KG1 (cell line): ENCODE measurements at regions not wholly inside any gene's neighbourhood (a gene's known extent, or its start where the extent isn't known, plus 50 kb on each side); places are given as distances from the start of the nearest gene placed in this dataset.
"Not testable (repeated sequence)": the region's sequence is repeated elsewhere in the genome, so short reads cannot be mapped to it uniquely, and the experiment has no call there.

Experiments used
- DNase-seq: peaks from one replicate; lab custom pipeline; 2025; lab: John Stamatoyannopoulos, UW

DNA sequence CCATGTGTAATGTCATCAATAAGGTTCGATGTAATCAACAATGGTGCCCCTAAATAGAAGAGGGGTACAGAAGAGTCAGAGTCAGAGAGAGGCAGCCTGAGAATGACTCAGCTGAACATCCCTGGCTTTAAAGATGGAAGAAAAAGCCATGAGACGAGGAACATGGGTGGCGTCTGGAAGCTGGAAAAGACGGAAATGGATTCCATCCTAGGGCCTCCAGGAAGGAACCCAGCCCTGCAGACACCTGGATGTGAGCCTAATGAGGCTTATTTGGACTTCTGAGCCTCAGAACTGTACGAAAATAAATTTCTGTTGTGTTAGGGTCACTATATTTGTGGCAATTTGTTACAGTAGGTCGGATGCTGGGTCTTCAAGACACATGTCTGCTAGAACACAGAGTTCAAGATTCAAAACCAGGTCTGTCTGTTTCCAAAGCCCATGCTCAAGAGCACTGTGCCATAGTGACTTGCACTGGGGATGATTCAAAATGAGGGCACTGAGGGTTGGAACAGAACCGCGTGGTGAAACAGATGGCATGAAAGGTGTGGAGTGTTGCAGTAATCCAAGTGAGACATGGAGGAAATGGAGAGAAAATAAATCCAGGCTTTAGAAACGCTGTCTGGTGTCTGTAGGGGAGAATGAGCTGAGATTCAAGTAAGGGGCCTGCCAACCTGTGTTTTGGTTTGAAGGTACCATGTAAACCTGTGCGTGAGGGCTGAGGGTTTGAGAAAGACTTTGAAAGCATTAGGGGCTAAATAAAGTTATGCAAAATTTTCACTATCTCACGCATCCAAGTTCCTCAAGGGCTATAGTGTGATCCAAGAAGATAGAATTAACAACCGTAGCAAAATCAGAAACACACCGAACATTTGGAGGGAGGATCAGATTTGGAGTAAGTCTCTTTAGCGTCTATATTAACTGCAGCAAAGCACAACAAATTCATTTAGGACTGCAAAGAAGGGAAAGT is 849.1 kb upstream of the AUTS2 start:
- no peak for DNase-seq

- no peak for DNase-seq
These were observed 845.6 kb upstream of the AUTS2 start for GRCh38 chr7:68752485-68753178.

DNA sequence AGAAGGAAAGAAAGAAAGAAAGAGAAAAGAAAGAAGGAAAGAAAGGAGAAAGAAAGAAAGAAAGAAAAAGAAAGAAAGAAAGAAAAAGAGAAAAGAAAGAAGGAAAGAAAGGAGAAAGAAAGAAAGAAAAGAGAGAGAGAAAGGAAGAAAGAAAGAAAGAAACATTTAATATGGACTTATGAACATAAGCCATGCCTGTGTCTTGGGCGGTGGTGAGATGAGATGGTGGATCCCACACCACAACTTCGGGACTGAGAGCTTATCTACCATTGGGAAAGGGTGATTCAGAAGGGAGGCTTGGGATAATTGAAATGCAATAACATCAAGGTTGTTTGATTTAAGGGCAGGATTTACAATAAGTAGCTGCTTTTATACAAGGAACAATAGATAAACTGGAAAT is 843.9 kb upstream of the AUTS2 start:
- no peak for DNase-seq

DNA sequence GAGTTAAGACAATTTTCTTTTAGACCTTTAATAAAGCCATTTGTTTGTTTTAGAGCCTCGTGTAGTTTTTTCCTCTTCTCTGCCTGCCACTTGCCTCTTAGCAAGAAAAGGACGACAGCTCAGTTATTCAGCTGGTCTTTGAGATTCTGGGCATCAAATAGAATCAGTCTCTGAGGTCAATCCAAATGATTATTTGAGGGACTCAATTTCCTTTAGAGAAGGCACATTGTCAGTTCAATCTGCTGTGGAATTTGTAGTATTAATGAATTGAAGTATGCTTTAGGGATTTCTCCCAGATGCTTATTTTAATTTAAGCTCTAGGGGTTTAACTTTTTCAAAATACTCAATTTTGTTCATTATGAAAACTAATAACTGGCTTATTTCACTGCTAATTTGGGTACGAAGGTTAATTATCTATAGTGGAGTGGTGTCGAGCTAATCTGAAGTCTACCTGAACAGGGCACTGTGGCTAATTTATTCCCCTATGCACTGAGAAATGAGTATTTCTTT is 841.2 kb upstream of the AUTS2 start:
- DNase-seq = no peak

DNA sequence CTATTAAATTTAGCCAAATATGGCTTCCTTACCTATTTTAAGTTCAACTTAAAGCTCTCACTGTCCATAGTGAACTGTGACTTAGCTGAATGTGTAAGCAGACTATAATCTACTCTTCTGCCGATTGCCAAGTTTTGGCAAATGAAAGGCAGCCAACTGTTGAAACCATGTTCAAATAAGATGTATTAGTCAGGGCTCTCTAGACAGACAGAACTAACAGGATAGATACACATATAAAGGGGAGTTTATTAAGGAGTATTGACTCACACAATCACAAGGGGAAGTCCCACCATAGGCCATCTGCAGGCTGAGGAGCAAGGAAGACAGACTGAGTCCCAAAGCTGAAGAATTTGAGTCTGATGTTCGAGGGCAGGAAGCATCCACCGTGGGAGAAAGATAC is 837.7 kb upstream of the AUTS2 start:
- no peak for DNase-seq

- DNase-seq = no peak
These were observed 830.8 kb upstream of the AUTS2 start for GRCh38 chr7:68767462-68767861.

- no peak for DNase-seq
These were observed 827.6 kb upstream of the AUTS2 start for GRCh38 chr7:68770649-68771048.

DNA sequence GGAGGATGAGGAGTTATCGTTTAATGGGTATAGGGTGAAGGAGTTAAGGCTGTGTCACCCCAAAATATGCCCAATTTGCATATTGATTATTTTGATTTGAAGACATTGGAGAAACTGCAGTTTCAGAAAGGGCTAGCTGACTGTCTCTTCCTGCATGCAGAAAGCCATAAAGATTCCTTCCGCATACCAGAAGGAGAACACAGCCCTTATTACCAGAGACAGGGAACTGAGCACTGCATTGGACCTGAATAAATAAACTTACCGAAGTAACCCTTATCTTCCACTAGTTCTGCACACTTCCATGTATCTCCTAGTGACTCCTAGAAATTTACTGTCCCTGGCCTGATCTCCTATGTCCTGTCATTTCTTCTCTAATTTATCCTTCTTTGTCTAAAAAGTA is 821.9 kb upstream of the AUTS2 start:
- no peak for DNase-seq

DNA sequence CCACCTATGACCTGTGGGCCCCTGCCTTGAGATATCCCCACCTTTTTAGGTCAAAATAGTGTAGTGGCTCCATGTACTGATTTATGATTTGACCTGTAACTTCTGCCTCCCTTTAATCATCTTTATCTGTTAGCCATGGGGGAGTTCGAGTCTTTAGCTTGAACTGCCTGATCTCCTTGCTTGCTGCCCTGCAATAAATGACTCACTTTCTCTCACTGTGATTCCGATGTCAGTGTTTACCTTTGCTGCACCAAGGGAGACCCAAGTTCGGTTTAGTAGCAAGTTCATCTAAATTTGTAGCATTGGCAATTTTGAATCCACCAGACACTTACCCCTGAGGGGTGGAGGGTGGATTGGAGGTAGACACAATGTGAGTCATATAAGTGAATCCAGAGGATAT is 814.6 kb upstream of the AUTS2 start:
- no peak for DNase-seq

DNA sequence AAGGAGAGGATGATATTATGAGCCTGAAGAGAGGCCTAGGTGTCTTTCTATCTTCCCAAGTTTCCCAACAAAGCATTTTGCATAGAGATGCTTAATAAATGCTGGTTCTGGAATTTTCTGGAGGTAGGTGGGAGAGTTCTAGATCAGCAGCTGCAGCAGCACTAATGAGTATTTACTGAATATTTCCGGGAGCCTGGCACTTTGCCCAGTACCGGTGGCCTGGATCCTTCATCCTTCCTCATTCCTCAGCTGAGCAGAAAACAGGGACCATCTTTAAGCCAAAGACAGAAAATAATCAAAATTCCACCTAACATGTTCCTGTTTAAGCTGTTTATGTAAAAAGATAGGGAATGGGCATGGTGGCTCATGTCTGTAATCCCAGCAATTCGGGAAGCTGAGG is 813.2 kb upstream of the AUTS2 start:
- no peak for DNase-seq

DNA sequence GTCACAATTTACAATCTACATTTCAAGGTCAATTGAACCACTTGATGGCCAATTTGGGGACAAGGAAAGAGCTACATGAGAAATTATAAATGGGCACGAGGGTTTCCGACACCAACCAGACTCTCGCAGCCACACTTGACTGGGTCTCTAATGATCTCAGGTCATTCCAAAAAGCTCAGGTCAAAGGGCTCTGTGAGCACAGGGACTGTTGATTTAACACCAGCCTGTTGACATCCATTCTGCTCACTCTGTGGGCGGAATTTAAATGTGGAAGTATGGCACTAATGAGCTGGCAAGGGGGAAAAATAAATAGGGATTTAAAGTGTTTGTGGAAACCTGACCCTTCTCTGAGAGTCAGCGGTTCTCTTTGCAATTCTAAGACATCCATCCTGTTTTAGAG is 810.7 kb upstream of the AUTS2 start:
- no peak for DNase-seq

DNA sequence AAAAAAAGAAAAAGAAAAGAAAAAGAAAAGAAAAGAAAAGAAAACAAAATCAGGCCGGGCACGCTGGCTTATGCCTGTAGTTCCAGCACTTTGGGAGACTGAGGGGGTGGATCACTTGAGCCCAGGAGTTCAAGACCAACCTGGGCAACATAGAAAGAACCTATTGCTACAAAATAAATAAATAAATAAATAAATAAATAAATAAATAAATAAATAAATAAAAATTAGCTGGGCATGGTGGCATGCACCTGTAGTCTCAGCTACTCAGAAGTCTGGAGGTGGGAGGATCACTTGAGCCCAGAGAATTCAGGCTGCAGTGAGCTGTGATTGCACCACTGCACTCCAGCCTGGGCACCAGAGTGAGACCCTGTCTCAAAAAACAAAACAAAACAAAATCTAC is 809.7 kb upstream of the AUTS2 start:
- not testable (repeated sequence) for DNase-seq

GRCh38 chr7:68789597-68789996 is 808.7 kb upstream of the AUTS2 start:
- no peak for DNase-seq

- no peak for DNase-seq
These were observed 805.9 kb upstream of the AUTS2 start for GRCh38 chr7:68792351-68792750.

DNA sequence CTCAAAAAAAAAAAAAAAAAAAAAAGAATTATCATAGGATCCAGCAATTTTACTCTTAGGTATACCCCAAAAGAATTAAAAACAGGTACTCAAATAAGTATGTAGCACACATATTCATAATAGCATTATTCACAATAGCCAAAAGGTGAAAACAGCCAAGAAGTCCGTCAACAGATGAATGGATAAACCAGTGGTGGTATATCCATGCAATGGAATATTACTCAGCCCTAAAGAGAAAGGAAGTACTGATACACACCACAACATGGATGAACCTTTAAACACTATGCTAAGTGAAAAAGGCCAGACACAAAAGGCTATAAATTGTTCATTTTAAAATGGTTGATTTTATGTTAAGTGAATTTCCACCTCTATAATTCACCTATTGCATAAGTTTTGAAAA is 804.8 kb upstream of the AUTS2 start:
- no peak for DNase-seq

- no peak for DNase-seq
These were observed 798.0 kb upstream of the AUTS2 start for GRCh38 chr7:68800316-68800715.

DNA sequence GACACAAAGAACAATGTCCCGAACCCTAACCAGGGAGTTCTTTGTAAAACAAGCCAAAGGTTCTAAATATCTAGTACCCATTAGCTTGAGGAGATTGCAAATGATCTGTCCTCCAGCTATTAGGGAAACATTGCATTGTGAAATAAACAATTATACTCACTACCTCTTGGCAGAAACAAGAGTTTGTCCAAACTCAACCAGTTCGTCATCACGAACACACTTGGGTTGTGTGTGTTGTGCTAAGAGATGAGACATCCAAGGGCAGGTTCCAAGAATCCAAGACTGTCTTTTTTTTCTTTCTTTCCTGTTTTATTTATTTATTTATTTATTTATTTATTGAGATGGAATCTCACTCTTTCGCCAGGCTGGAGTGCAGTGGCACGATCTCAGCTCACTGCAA is 793.1 kb upstream of the AUTS2 start:
- no peak for DNase-seq

- DNase-seq = no peak
These were observed 790.6 kb upstream of the AUTS2 start for GRCh38 chr7:68807666-68808065.

- no peak for DNase-seq
These were observed 784.7 kb upstream of the AUTS2 start for GRCh38 chr7:68813551-68814080.

DNA sequence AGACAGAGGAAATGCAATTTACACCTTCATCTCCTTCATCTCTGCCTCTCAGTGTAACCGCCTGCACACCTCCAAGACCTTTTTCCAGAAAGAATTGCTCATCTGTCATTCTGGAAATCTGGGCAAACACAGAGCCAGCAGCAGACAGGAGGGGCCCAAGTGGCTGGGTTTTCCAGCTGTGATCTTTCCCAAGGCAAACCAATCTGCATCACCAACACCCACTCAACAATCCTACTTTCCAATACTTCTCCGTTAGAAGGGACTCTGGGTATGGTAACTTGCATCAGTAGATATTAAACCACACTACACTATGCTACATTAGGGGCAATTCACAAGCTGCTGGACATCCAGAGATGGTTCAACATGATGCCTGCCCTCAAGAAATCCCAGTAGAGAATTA is 781.8 kb upstream of the AUTS2 start:
- DNase-seq = no peak

- DNase-seq = no peak
These were observed 778.0 kb upstream of the AUTS2 start for GRCh38 chr7:68820321-68820720.

GRCh38 chr7:68821846-68822245 is 776.4 kb upstream of the AUTS2 start:
- no peak for DNase-seq
